B cell (primary cell): ENCODE measurements at regions not wholly inside any gene's neighbourhood (a gene's known extent, or its start where the extent isn't known, plus 50 kb on each side); places are given as distances from the start of the nearest gene placed in this dataset.

Experiments used
- ATAC-seq: fragments of 200-7000 bp; cut with Tn5 transposase; one replicate; pipeline ENCODE4 v1.10.0; 2021; ENCODE audit warnings: low read depth, mild to moderate bottlenecking, moderate number of reproducible peaks, moderate library complexity
- CTCF ChIA-PET: fragments of 350-600 bp; sonication (Branson Sonifier 250); formaldehyde crosslinking; loops from one replicate; lab custom pipeline; 2021; ENCODE audit warnings: antibody characterized with exemption, inconsistent platforms; lab: Charles Lee
- POLR2A ChIA-PET: fragments of 350-600 bp; sonication (Branson Sonifier 250); formaldehyde crosslinking; loops from one replicate; lab custom pipeline; 2021; ENCODE audit warnings: antibody characterized with exemption; lab: Charles Lee
- DNase-seq: peaks from one replicate; pipeline ENCODE4 v3.0.0; 2013
- H2AFZ ChIP-seq: 2 replicates; pipeline ENCODE4 v1.6.1; 2012; ENCODE audit warnings: mild to moderate bottlenecking, low read depth, low read length; ENCODE audit not compliant: insufficient read depth, poor library complexity, severe bottlenecking
- H3K27ac ChIP-seq, 2 donors: 1 replicate in 1 of 2; 2 replicates in 1 of 2; pipeline ENCODE4 v1.5.1; 2012 to 2013; ENCODE audit warnings: low read length in 2 of 2, mild to moderate bottlenecking in 2 of 2, moderate library complexity in 1 of 2
- H3K27me3 ChIP-seq, 4 experiments: fragments of 200-600 bp in 1 of 4; sonication (generic) in 1 of 4; replicated peaks in 1 of 4; 1 replicate in 2 of 4; 2 replicates in 2 of 4; pipeline versions ENCODE4 v1.6.1 to v1.7.0; 2013 to 2016; ENCODE audit warnings: low read length in 3 of 4, mild to moderate bottlenecking in 2 of 4, mixed read lengths in 1 of 4, moderate library complexity in 1 of 4; ENCODE audit not compliant: insufficient read depth in 4 of 4, control insufficient read depth in 3 of 4; ENCODE audit errors: control extremely low read depth in 1 of 4
- H3K36me3 ChIP-seq, 2 experiments: replicated peaks in 1 of 2; 1 replicate in 1 of 2; 2 replicates in 1 of 2; pipeline versions ENCODE4 v1.6.1 to v1.7.1; 2013; ENCODE audit warnings: low read length in 1 of 2; ENCODE audit not compliant: insufficient read depth in 2 of 2, control insufficient read depth in 1 of 2; ENCODE audit errors: control extremely low read depth in 1 of 2, extremely low read depth in 1 of 2
- H3K4me1 ChIP-seq, 2 donors: fragments of 200-600 bp in 1 of 2; sonication (generic) in 1 of 2; 1 replicate in 1 of 2; 2 replicates in 1 of 2; pipeline versions ENCODE4 v1.5.1 to v1.6.1; 2013 to 2017; ENCODE audit warnings: low read length in 2 of 2; ENCODE audit not compliant: control insufficient read depth in 2 of 2, insufficient read depth in 2 of 2
- H3K4me2 ChIP-seq: replicated peaks from 2 replicates; pipeline ENCODE3; 2012; ENCODE audit warnings: mild to moderate bottlenecking, low read depth, low read length; ENCODE audit not compliant: poor library complexity, severe bottlenecking
- H3K4me3 ChIP-seq, 5 experiments: fragments of 200-600 bp in 1 of 5; sonication (generic) in 1 of 5; 1 replicate in 3 of 5; 2 replicates in 2 of 5; pipeline versions ENCODE4 v1.5.1 to v1.7.0; 2011 to 2016; ENCODE audit warnings: low read length in 4 of 5, mild to moderate bottlenecking in 4 of 5, low read depth in 2 of 5, control low read depth in 1 of 5, moderate library complexity in 1 of 5; ENCODE audit not compliant: insufficient read depth in 1 of 5; ENCODE audit errors: control extremely low read depth in 1 of 5, extremely low read depth in 1 of 5
- H3K79me2 ChIP-seq: fragments of 200-600 bp; sonication (generic); one replicate; pipeline ENCODE4 v1.6.0; 2016; ENCODE audit warnings: low read length; ENCODE audit not compliant: control insufficient read depth, insufficient read depth
- H3K9ac ChIP-seq: fragments of 200-600 bp; sonication (generic); 2 replicates; pipeline ENCODE4 v1.6.1; 2017; ENCODE audit warnings: mild to moderate bottlenecking, low read length, moderate library complexity
- H3K9me3 ChIP-seq, 3 donors: one replicate each; pipeline versions ENCODE4 v1.6.1 to v1.7.1; 2013; ENCODE audit warnings: low read length in 2 of 3; ENCODE audit not compliant: control insufficient read depth in 2 of 3, insufficient read depth in 1 of 3; ENCODE audit errors: control extremely low read depth in 1 of 3
- H4K20me1 ChIP-seq: 2 replicates; pipeline ENCODE4 v1.6.0; 2012; ENCODE audit warnings: mild to moderate bottlenecking, low read length; ENCODE audit not compliant: insufficient read depth, control insufficient read depth, poor library complexity, severe bottlenecking
- H3K27ac Mint-ChIP-seq: one replicate; pipeline ENCODE4 v1.8.0; 2021; ENCODE audit warnings: mixed read lengths
- H3K27me3 Mint-ChIP-seq: one replicate; pipeline ENCODE4 v1.8.0; 2021; ENCODE audit warnings: mixed read lengths
- H3K4me1 Mint-ChIP-seq: one replicate; pipeline ENCODE4 v1.8.0; 2021; ENCODE audit warnings: mixed read lengths
- H3K4me3 Mint-ChIP-seq: one replicate; pipeline ENCODE4 v1.8.0; 2021; ENCODE audit warnings: mixed read lengths
- H3K9me3 Mint-ChIP-seq: one replicate; pipeline ENCODE4 v1.8.0; 2022; ENCODE audit warnings: mixed read lengths; ENCODE audit not compliant: insufficient read depth
- EZH2 ChIP-seq: IDR thresholded peaks from 2 replicates; pipeline ENCODE4 v1.6.1; 2012; ENCODE audit warnings: borderline replicate concordance, low read depth, mild to moderate bottlenecking, moderate library complexity, low read length; ENCODE audit not compliant: insufficient read depth, poor library complexity, severe bottlenecking
- WGBS: methylation state at CpG from one replicate; pipeline ENCODE4 v1.1.5; 2013; ENCODE audit warnings: missing lambda C conversion rate; ENCODE audit not compliant: insufficient coverage; 5-methylcytosine and 5-hydroxymethylcytosine counted together
- intact Hi-C: fragments of 100-400 bp; cut with micrococcal nuclease; formaldehyde crosslinking; loops from one replicate; pipeline ENCODE4 v1.10.0; 2022
- TF ChIP-seq, protein P1 (sequence below): fragments of 200-600 bp; IDR thresholded peaks from one replicate; pipeline ENCODE4 v1.8.0; 2022; ENCODE audit warnings: antibody characterized with exemption, mild to moderate bottlenecking

DNA sequence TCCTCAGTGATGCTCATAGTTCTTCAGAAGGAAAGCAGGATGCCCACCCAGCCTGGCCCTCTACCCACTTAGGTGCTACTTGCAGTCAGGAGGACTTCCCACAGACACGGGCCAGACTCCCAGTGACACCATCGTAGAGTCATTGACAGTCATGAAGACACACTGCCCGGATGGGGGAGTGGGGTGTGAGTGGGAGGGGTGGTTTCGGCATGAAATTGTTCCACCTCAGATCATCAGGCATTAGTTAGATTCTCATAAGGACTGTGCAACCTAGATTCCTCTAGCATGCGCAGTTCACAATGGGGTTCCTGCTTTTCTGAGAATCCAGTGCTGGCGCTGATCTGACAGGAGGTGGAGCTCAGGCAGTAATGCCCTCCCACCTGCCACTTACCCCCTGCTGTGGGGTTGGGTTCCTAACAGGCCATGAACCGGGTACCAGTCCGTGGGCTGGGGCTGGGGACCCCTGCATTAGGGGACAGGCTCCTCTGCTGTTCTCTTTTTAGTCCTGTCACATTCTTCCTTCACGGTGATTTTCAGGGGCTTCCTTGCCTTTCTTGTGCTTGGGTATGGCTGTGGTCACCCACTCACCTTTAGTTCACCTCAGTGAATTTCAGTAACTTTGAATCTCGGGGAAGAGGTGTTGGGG, 88.2 kb upstream of the ANKRD55 start:
- DNase-seq (no peak), ATAC-seq (no peak)
- Histone ChIP-seq H2AFZ (no peak overlapping the region), H3K4me3 (no peak overlapping the region), H3K9me3 (peaks cover 0 to 3% (median 0%) of the 10 kb centered on the region in 3 donors), H3K9ac (no peak overlapping the region), H3K27ac (no peak overlapping the region), H3K36me3 (no peaks in the 10 kb centered on the region), H3K27me3 (no peaks in the 10 kb centered on the region), H3K4me2 (no peak overlapping the region), H3K4me1 (peaks cover 24 to 30% of the 10 kb centered on the region in 2 donors), H3K79me2 (no peaks in the 10 kb centered on the region), H4K20me1 (no peaks in the 10 kb centered on the region)
- H3K9me3 Mint-ChIP-seq = no peaks in the 10 kb centered on the region
- TF ChIP-seq EZH2 = no peak
- no peaks in the 10 kb centered on the region for H3K27me3 Mint-ChIP-seq
- ChIA-PET CTCF (no interaction called here), POLR2A (no interaction called here)
- peak overlapping the region; percentile 26 for H3K27ac Mint-ChIP-seq
- no peak overlapping the region for H3K4me3 Mint-ChIP-seq
- intact Hi-C loops = no loop called here
- peaks cover 37% of the 10 kb centered on the region for H3K4me1 Mint-ChIP-seq
- WGBS = 93% methylated on average over 8 of the region's 10 CpGs

- Histone ChIP-seq H3K36me3 (no peaks in the 10 kb centered on the region), H3K9me3 (peaks cover 0 to 3% (median 0%) of the 10 kb centered on the region in 3 donors), H3K9ac (no peak overlapping the region), H3K4me1 (peaks cover 30 to 37% of the 10 kb centered on the region in 2 donors), H3K27ac (no peak overlapping the region), H3K4me3 (no peak overlapping the region), H4K20me1 (no peaks in the 10 kb centered on the region), H3K79me2 (no peaks in the 10 kb centered on the region), H3K4me2 (no peak overlapping the region), H2AFZ (no peak overlapping the region), H3K27me3 (no peaks in the 10 kb centered on the region)
- no CpG with 5 or more reads among the region's 3 CpGs for WGBS
- ChIA-PET POLR2A (no interaction called here), CTCF (no interaction called here)
- DNase-seq = no peak
- H3K27ac Mint-ChIP-seq = no peak overlapping the region
- intact Hi-C loops = no loop called here
- no peak for ATAC-seq
- H3K9me3 Mint-ChIP-seq = no peaks in the 10 kb centered on the region
- no peak overlapping the region for H3K4me3 Mint-ChIP-seq
- H3K27me3 Mint-ChIP-seq = no peaks in the 10 kb centered on the region
- TF ChIP-seq EZH2 = no peak
- TF ChIP-seq, protein P1, sequence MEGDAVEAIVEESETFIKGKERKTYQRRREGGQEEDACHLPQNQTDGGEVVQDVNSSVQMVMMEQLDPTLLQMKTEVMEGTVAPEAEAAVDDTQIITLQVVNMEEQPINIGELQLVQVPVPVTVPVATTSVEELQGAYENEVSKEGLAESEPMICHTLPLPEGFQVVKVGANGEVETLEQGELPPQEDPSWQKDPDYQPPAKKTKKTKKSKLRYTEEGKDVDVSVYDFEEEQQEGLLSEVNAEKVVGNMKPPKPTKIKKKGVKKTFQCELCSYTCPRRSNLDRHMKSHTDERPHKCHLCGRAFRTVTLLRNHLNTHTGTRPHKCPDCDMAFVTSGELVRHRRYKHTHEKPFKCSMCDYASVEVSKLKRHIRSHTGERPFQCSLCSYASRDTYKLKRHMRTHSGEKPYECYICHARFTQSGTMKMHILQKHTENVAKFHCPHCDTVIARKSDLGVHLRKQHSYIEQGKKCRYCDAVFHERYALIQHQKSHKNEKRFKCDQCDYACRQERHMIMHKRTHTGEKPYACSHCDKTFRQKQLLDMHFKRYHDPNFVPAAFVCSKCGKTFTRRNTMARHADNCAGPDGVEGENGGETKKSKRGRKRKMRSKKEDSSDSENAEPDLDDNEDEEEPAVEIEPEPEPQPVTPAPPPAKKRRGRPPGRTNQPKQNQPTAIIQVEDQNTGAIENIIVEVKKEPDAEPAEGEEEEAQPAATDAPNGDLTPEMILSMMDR = no peak
- peaks cover 36% of the 10 kb centered on the region for H3K4me1 Mint-ChIP-seq
Measured at GRCh38 chr5:56320686-56321085, 87.6 kb upstream of the ANKRD55 start.
